Suprapubic skin (tissue), 3 donors: ENCODE measurements at regions not wholly inside any gene's neighbourhood (a gene's known extent, or its start where the extent isn't known, plus 50 kb on each side); places are given as distances from the start of the nearest gene placed in this dataset.

Source experiments
- POLR2AphosphoS5 ChIP-seq, 3 donors: sonication (generic); formaldehyde crosslinking; IDR thresholded peaks; one replicate each; pipeline ENCODE4 v1.6.1; 2017; ENCODE audit warnings: antibody characterized with exemption in 3 of 3
- TF ChIP-seq, protein P1 (sequence below), 2 donors: fragments of 200-600 bp in 1 of 2; fragments of 450-650 bp in 1 of 2; sonication (generic) in 1 of 2; IDR thresholded peaks; one replicate each; pipeline ENCODE4 v1.5.1; 2016 to 2019; ENCODE audit warnings: antibody characterized with exemption in 2 of 2, mild to moderate bottlenecking in 1 of 2, moderate library complexity in 1 of 2

DNA sequence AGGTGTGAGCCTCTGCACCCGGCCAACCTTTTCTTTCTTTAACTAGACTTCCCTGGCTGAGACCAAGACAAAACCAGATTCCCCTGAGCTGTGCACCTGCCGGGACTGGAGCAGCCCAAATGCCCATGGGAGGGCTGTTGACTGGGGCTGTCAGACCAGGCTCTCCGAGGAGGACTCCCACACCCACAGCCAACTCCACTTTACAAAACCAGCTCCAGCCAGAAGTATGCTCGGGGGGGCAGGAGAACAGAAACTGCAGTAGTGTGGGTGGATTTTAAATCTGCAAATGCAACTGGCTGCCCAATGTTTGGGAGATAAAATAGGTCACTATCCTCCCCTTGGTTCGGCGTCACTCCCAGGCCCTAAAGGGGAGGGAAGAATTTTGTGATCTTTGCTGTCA lies 78.5 kb downstream of the VCPKMT start:
- TF ChIP-seq POLR2AphosphoS5 (IDR thresholded peaks at IDR 0.05), result no peak
- TF ChIP-seq, protein P1, sequence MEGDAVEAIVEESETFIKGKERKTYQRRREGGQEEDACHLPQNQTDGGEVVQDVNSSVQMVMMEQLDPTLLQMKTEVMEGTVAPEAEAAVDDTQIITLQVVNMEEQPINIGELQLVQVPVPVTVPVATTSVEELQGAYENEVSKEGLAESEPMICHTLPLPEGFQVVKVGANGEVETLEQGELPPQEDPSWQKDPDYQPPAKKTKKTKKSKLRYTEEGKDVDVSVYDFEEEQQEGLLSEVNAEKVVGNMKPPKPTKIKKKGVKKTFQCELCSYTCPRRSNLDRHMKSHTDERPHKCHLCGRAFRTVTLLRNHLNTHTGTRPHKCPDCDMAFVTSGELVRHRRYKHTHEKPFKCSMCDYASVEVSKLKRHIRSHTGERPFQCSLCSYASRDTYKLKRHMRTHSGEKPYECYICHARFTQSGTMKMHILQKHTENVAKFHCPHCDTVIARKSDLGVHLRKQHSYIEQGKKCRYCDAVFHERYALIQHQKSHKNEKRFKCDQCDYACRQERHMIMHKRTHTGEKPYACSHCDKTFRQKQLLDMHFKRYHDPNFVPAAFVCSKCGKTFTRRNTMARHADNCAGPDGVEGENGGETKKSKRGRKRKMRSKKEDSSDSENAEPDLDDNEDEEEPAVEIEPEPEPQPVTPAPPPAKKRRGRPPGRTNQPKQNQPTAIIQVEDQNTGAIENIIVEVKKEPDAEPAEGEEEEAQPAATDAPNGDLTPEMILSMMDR (IDR thresholded peaks at IDR 0.05), result no peak
